ENCODE measurements at regions not wholly inside any gene's neighbourhood (a gene's known extent, or its start where the extent isn't known, plus 50 kb on each side); places are given as distances from the start of the nearest gene placed in this dataset.

- TF ChIP-seq EP300 (IDR thresholded peaks at IDR 0.05; ENCODE audit: borderline replicate concordance in 1 of 2, low read depth in 1 of 2, low read length in 1 of 2) (no peak), ZBTB33 (IDR thresholded peaks at IDR 0.05; ENCODE audit: borderline replicate concordance, low read depth) (no peak), EZH2phosphoT487 (IDR thresholded peaks at IDR 0.05; ENCODE audit: borderline replicate concordance, low read depth) (no peak), REST (IDR thresholded peaks at IDR 0.05; ENCODE audit: low read depth, low read length) (no peak), FOSL2 (IDR thresholded peaks at IDR 0.05; ENCODE audit: borderline replicate concordance, low read depth) (no peak), USF1 (IDR thresholded peaks at IDR 0.05; ENCODE audit: borderline replicate concordance, low read depth) (no peak)
- TF ChIP-seq, protein P1, sequence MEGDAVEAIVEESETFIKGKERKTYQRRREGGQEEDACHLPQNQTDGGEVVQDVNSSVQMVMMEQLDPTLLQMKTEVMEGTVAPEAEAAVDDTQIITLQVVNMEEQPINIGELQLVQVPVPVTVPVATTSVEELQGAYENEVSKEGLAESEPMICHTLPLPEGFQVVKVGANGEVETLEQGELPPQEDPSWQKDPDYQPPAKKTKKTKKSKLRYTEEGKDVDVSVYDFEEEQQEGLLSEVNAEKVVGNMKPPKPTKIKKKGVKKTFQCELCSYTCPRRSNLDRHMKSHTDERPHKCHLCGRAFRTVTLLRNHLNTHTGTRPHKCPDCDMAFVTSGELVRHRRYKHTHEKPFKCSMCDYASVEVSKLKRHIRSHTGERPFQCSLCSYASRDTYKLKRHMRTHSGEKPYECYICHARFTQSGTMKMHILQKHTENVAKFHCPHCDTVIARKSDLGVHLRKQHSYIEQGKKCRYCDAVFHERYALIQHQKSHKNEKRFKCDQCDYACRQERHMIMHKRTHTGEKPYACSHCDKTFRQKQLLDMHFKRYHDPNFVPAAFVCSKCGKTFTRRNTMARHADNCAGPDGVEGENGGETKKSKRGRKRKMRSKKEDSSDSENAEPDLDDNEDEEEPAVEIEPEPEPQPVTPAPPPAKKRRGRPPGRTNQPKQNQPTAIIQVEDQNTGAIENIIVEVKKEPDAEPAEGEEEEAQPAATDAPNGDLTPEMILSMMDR (IDR thresholded peaks at IDR 0.05) = no peak
Observed at GRCh38 chr3:107970993-107971580, 119.7 kb downstream of the CD47 start.

Data from SK-N-SH (cell line).